ENCODE measurements at regions not wholly inside any gene's neighbourhood (a gene's known extent, or its start where the extent isn't known, plus 50 kb on each side); places are given as distances from the start of the nearest gene placed in this dataset.

DNA sequence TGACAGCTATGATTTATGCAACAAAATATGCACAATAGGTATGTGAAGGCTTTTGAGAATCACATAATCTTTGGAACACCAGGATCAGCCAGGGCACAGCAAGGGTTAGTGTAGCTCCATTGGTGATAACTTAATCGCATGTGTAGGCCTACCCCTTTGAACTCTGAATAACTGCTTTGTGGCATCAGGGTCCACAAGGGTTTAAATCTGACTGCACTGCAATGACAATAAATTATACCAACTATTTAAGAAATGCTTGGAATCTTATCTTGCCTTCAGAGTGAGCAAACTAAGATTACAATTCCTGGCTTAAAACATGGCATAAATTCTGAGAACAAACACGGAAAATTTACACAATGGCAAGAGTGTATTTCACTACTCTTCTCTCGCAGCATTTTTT, 245.8 kb downstream of the FBXO8 start:
- no peak for DNase-seq
- Histone ChIP-seq H3K4me1 (replicated peaks in 1 of 2) (no peaks in the 10 kb centered on the region), H3K27ac (no peak overlapping the region), H3K4me3 (no peak overlapping the region), H3K9me3 (replicated peaks in 1 of 3) (no peaks in the 10 kb centered on the region), H3K27me3 (no peaks in the 10 kb centered on the region), H3K36me3 (replicated peaks in 1 of 2) (no peaks in the 10 kb centered on the region)
- 49 to 59% (median 51%) methylated on average over 3 of the region's 3 CpGs for WGBS, 4 donors
- intact Hi-C loops (cut with DNase I): no loop called here
- no peak for TF ChIP-seq POLR2A (IDR thresholded peaks at IDR 0.05)

DNA sequence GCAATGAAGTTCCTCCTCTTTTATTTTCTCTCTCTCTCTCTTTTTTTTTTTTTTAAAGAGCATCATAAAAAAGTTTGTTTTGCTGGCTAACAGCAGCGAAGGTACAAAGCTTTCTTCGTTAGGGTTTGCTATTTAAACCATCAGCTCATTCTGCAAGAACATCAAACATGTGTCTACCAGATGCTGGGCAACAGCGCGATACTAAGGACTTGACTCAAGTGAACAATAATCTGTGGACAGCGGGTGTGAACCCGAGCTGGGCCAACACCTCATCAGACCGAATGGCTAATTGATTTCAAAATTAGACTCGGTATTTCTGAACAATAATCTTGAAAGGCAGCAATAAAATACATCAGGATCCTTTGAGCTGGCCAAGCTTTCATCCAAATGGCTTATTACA, 246.4 kb downstream of the FBXO8 start:
- no peak for TF ChIP-seq POLR2A (IDR thresholded peaks at IDR 0.05)
- TF ChIP-seq, protein P1, sequence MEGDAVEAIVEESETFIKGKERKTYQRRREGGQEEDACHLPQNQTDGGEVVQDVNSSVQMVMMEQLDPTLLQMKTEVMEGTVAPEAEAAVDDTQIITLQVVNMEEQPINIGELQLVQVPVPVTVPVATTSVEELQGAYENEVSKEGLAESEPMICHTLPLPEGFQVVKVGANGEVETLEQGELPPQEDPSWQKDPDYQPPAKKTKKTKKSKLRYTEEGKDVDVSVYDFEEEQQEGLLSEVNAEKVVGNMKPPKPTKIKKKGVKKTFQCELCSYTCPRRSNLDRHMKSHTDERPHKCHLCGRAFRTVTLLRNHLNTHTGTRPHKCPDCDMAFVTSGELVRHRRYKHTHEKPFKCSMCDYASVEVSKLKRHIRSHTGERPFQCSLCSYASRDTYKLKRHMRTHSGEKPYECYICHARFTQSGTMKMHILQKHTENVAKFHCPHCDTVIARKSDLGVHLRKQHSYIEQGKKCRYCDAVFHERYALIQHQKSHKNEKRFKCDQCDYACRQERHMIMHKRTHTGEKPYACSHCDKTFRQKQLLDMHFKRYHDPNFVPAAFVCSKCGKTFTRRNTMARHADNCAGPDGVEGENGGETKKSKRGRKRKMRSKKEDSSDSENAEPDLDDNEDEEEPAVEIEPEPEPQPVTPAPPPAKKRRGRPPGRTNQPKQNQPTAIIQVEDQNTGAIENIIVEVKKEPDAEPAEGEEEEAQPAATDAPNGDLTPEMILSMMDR (IDR thresholded peaks at IDR 0.05): no peak
- H3K9me3 ChIP-seq (replicated peaks in 1 of 3): no peaks in the 10 kb centered on the region
- DNase-seq: no peak
- H3K4me1 ChIP-seq (replicated peaks in 1 of 2): no peaks in the 10 kb centered on the region
- no peak overlapping the region for H3K4me3 ChIP-seq
- intact Hi-C loops (cut with DNase I): no loop called here
- no peaks in the 10 kb centered on the region for H3K36me3 ChIP-seq (replicated peaks in 1 of 2)
- no peaks in the 10 kb centered on the region for H3K27me3 ChIP-seq
- 71 to 78% (median 72%) methylated on average over 8 of the region's 8 CpGs for WGBS, 4 donors
- H3K27ac ChIP-seq: no peak overlapping the region

DNA sequence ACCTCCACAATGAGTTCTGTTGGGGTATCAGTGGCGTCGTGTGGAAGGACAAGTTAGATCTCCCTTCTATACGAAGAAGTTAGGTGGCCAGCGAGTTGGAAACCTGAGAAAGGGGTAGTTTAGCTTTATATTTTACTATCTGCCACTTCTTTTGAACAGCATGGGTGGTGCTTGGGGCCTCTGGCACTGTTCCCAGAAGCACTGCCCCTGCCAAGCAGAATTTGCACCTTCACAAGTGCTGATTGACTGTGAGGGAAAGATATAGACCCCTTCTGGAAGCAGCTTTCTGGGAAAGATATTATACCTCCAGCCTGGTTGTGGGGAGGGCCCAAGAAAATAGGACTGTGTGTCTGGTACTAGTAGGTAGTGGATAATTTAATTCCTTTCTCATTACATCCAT, 246.9 kb downstream of the FBXO8 start:
- no peak for DNase-seq
- Histone ChIP-seq H3K4me1 (replicated peaks in 1 of 2) (no peaks in the 10 kb centered on the region), H3K27me3 (no peaks in the 10 kb centered on the region), H3K4me3 (no peak overlapping the region), H3K36me3 (replicated peaks in 1 of 2) (no peaks in the 10 kb centered on the region), H3K27ac (no peak overlapping the region), H3K9me3 (replicated peaks in 1 of 3) (no peaks in the 10 kb centered on the region)
- 64 to 70% (median 65%) methylated on average over 4 of the region's 4 CpGs for WGBS, 4 donors
- intact Hi-C loops (cut with DNase I): no loop called here
- TF ChIP-seq, protein P1 (IDR thresholded peaks at IDR 0.05): no peak
- no peak for TF ChIP-seq POLR2A (IDR thresholded peaks at IDR 0.05)

DNA sequence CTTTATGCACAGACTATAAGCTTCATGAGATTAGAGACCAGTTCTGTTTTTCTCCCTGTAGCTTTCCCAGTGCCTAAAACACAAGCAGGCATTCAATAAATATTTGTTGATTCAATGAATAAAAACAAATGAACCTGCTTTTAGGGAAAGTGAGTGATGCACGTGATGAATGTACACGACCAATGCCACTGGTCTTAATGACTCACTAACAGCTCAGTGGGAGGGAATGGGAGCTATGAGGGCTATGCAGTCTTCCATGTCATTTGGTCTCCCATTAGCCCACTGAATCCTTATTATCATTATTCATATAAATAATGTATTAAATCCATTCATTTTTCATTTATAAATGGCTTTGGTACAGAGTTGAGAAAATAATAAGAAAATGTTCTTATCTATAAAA, 247.4 kb downstream of the FBXO8 start:
- intact Hi-C loops (cut with DNase I): no loop called here
- TF ChIP-seq, protein P1 (IDR thresholded peaks at IDR 0.05): no peak
- no peak for DNase-seq
- H3K36me3 ChIP-seq (replicated peaks in 1 of 2): no peaks in the 10 kb centered on the region
- 24 to 45% (median 37%) methylated on average over 2 of the region's 2 CpGs for WGBS, 4 donors
- no peaks in the 10 kb centered on the region for H3K4me1 ChIP-seq (replicated peaks in 1 of 2)
- H3K27ac ChIP-seq: no peak overlapping the region
- H3K9me3 ChIP-seq (replicated peaks in 1 of 3): no peaks in the 10 kb centered on the region
- H3K4me3 ChIP-seq: no peak overlapping the region
- H3K27me3 ChIP-seq: no peaks in the 10 kb centered on the region

DNA sequence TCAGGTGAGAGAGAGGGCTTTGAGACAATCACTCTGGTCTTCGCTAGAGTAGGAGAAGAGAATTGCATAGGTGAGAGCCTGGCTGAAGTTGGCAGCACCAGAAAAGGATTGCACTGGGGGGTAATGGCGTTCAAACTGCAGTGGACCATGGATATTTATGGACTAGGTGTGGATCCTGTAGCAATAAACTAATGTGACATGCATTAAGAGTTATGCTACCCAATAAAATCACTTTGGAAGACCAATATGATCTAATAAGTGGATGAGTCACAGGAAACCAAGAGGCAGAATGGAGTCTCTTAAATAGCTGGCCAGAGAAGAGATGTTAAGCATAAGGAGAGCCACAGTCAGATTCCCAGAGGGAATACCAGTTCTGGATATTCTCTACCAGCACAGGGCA, 259.8 kb downstream of the FBXO8 start:
- Histone ChIP-seq H3K4me1 (replicated peaks in 1 of 2) (no peaks in the 10 kb centered on the region), H3K27ac (no peak overlapping the region), H3K36me3 (replicated peaks in 1 of 2) (no peaks in the 10 kb centered on the region), H3K4me3 (no peak overlapping the region), H3K27me3 (no peaks in the 10 kb centered on the region), H3K9me3 (replicated peaks in 1 of 3) (no peaks in the 10 kb centered on the region)
- WGBS, 4 donors: 41 to 80% (median 56%) methylated on average over 2 of the region's 2 CpGs
- TF ChIP-seq, protein P1 (IDR thresholded peaks at IDR 0.05): no peak
- TF ChIP-seq POLR2A (IDR thresholded peaks at IDR 0.05): no peak
- no peak for DNase-seq
- intact Hi-C loops (cut with DNase I): no loop called here
